ENCODE measurements at regions not wholly inside any gene's neighbourhood (a gene's known extent, or its start where the extent isn't known, plus 50 kb on each side); places are given as distances from the start of the nearest gene placed in this dataset.

DNA sequence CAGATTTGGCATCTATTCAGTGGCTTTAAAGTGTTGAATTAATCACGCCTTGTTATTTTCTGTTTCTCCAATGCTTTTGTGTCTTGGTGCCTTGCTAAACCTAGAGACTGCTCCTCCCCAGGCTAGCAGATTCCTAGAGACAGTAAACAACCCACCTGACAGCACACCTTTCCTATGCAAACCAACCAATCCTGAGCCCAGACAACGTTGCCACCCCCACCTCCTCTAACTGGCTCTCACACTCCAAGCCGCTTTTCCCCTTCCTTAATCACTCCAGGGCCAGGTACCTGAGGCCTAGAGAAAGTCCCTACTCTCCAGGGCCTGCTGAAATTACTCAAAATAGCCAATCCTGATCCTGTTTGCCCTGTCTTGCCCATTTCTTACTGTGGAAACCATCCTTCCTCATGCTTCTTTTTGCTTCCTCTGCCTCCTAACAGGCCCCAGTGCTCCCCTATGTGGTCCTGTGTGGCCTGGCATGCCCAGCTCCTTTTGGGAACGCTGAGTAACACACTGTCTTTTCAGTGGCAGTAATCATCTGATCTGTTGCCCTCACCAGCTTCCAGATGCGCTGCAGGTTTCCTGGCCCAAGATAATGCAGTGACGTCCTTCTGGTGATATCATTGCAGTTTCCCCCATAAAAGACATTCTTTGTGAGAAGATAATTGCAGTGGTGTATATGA lies 53.4 kb downstream of the GAS1 start:
- DNase-seq: no peak

- DNase-seq: no peak
These were observed 54.7 kb downstream of the GAS1 start for GRCh38 chr9:86892576-86892975.

DNA sequence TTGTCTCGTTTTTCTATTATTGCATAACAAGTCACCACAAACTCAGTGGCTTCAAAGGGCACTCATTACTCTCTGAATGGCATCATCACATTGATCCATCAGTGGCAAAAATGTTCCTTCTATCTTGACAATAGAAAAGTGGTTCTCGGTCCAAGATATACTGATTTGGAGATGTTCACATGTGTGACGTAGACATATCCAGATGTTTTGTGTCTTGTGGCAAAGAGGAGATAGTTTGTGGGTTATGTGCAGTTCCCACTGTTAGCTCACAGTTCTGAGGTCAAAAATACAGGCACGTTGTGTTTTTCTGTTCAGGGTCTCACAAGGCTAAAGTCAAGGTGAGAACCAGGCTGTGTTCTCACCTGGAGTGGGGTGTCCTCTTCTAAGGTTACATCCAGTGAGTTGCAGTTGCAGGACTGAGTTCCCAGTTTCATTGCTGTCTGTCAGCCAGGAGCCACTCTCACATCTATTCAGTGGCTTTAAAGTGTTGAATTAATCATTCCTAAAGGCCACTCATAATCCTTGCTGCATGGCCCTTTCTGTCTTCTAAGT lies 55.3 kb downstream of the GAS1 start:
- DNase-seq: no peak

DNA sequence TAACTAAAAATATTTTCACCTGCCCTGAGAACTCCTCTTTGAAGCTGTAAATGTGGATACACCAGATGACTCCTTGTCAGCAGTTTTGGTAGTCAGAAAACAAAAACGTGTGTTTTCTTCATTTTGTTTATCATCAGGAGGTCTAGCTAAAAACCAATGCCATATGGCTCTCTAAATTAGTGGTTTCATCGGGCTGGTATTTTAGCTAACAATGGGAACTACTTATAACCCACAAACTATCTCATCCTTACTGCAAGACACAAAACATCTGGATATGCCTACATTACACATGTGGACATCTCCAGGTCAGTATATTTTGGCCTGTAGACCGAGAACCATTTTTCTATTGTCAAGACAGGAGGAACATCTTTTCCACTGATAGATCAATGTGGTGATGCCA lies 56.2 kb downstream of the GAS1 start:
- no peak for DNase-seq

GRCh38 chr9:86885232-86885631 lies 62.1 kb downstream of the GAS1 start:
- DNase-seq: no peak

DNA sequence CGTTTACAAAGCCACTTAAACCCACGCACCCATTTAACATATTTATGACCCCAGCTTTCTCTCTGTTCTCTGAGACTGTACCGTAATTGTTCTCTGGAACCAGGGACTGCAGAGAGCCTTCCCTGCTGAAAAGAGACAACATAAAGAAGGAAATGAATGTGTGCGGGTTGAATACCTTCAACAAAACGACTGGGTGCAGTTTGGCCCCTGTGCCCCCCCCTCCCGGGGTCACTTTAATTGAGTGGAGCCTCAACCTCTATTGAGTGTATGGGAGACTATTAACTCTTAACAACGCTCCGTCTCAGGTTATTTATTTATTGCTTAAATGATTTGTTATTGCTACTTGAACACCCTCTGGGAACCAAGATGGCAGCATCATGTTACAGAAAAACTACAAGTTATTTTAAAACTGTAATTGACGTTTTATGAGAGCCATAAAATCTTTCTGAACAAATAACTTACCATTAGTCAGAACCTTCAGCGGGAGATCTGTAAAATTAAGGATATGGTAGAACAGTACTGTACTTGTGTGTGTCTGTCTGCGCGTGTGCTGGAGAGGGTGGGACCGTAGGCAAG lies 70.6 kb downstream of the GAS1 start:
- no peak for DNase-seq

- DNase-seq: no peak
These were observed 78.7 kb downstream of the GAS1 start for GRCh38 chr9:86868616-86869015.

- no peak for DNase-seq
These were observed 79.4 kb downstream of the GAS1 start for GRCh38 chr9:86867804-86868313.

GRCh38 chr9:86865952-86866351 lies 81.4 kb downstream of the GAS1 start:
- DNase-seq: no peak

- DNase-seq: no peak
These were observed 87.3 kb downstream of the GAS1 start for GRCh38 chr9:86860006-86860405.

DNA sequence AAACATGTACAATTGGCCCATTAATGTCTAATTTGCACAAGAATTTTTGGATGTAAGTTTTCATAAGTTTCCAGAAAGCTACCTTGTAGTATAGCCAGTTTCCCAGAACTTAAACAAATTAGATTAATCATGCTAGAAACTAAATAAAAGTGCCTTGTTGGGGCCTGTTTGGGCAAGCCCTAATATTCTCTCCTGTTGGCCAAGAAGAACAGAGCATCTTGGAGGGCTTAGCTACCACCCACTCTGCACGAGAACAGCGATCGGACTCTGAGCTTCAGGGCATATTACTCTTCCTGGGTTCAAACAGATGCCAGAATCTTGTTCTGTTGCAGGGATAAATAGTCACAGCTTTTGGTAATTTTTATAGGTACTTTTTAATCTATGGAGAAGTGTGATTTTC lies 88.2 kb downstream of the GAS1 start:
- no peak for DNase-seq

GRCh38 chr9:86858009-86858408 lies 89.3 kb downstream of the GAS1 start:
- no peak for DNase-seq

GRCh38 chr9:86856259-86856658 lies 91.0 kb downstream of the GAS1 start:
- no peak for DNase-seq

GRCh38 chr9:86854898-86855523 lies 92.3 kb downstream of the GAS1 start:
- DNase-seq: peak; percentile 80

- no peak for DNase-seq
These were observed 100.7 kb downstream of the GAS1 start for GRCh38 chr9:86846656-86847055.

- no peak for DNase-seq
These were observed 104.1 kb downstream of the GAS1 start for GRCh38 chr9:86843206-86843605.

DNA sequence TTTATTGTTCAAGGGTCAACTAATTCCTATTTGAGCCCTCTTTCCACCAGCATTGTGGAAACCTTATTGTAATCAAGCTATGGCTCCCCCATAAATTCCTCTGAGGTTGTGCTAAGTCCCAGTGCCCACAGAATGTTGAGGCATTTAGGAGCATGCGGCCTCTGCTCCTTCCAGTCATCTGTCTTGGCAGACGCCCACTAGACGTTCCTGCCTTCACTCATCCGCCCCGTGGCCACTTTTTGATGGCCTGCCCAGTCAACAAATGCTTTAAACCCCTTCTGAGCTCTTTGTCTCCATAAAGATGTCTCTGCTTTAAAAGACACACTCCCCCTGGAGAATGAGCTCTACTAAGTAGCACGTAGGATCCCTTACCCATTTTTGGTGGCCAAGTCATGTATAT lies 104.7 kb downstream of the GAS1 start:
- no peak for DNase-seq

- no peak for DNase-seq
These were observed 107.8 kb downstream of the GAS1 start for GRCh38 chr9:86839522-86839921.

DNA sequence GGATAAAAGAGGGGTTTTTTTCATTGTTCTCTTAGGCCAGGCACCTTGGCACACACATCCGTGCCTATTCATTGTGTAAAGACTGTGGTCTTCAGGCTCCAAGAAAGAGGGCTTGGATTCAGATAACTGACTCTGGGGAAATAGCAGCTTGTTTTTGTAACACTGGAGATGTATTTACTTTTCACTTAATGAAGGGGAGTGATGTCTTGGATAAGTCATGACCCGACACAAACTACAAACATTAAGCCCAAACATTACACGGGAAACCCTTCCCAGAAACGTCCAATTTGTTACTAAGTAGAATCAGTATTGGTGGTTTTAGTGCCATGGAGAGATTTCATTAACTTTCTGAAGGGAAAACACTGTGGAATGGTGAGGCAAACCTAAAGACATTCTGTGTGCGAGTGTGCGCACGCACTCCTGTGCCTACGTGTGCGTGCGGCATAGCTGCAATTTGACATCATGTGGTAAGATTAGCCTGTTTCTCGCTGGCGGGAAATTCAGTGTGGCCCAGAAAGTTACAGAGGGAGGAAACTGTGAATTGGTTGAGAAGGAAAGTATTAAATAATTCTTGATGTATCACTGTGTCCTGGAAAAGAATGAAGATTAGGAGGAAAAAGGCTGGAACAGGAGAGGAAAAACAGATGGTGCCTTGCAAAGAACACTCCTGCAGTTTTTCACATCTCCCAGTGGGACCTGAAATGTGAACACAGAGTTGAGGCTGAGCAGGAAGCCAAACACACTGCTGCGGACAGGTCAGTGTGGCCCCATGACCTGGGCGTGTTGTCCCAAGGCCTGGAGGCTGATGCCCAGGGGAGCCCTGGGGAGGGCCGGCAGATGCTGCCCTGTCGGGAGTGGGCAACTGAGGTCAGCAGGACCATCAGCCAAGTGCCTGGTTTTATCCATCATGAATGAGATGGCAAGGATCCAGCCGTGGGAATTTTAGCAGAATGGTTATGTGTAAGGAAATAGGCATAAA lies 108.5 kb downstream of the GAS1 start:
- DNase-seq: peak; percentile 29

DNA sequence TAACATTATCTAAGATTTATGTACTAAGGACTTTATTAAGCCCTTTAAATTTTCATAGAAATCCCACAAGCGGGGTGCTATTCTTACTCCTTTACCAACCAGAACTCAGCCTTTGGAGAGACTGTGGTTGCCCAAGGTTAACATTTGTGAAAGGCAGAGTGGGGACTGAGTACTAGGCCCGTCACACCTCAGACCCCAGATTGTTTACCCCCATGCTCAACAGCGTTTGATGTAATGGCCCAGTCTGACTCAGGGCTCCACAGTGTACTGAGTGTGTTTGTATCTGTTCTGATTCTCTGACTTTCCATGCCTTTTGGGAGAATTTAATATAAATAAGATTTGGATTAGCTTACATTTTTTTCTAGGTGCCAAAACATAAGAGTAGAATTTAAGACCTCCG lies 110.0 kb downstream of the GAS1 start:
- DNase-seq: no peak

DNA sequence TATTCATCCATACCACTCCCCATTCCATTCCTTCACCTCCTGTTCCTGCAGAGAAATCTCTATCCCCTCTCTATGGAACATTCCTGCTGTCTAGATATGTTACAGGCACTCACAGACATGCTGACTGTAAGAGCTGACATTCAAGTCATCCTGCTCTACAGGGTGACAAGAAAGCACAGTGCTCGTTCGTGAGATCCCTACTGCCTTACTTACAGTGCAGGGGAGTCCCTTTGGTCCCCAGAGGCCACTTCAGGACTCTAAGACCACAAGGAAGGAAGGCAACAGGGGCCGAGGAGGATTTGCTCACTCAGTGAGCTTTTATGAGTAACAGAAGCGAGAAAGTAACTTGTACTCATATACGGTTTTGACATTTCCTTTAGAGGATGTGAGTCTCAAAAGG lies 110.5 kb downstream of the GAS1 start:
- DNase-seq: no peak

DNA sequence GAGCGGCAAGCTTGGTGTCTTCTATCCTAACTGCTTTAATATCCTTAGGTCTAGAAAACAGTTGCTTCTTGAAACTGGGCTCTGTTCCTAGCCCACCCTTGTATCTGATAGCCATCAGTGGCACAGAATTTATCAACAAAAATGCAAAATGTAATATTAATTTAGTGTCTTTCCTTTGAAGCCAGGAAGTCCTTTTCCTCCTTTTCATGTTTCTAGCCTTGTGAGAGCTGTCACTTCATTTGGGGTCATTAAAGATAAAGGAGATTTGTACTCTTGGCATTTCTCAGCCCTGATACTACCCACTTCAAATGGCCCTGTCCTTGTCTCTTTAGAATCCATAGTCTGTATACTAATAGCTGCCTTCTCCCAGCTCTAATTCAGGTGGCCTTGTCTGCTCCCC lies 111.0 kb downstream of the GAS1 start:
- DNase-seq: no peak

DNA sequence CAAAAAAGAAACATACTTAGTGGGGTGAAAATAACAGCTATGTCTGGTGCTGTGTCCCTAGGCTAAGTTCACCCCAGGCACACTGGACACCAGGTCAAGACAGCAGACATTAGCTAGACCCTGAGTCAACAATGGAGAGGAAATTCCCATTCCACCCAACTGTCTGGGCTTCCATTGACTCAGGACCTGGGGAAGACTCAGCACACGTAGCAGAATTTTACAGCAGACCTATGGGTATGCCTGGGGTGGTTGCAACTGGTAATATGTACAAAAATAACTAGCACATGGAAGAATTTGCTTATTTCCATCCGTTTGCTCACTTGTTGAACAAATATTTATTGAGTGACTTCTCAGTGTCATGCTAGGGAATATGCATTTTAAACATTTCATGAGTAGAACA lies 117.0 kb downstream of the GAS1 start:
- no peak for DNase-seq
